ENCODE measurements at regions not wholly inside any gene's neighbourhood (a gene's known extent, or its start where the extent isn't known, plus 50 kb on each side); places are given as distances from the start of the nearest gene placed in this dataset.

- DNase-seq (ENCODE audit: low spot score), result no peak
Observed at GRCh38 chr2:2871480-2872308, 505.9 kb downstream of the EIPR1 start.

- no peak for DNase-seq (ENCODE audit: low spot score)
Observed at GRCh38 chr2:2870106-2870505, 507.5 kb downstream of the EIPR1 start.

GRCh38 chr2:2869553-2869952, 508.1 kb downstream of the EIPR1 start:
- DNase-seq (ENCODE audit: low spot score), result no peak

- DNase-seq (ENCODE audit: low spot score), result no peak
Observed at GRCh38 chr2:2868085-2868484, 509.5 kb downstream of the EIPR1 start.

DNA sequence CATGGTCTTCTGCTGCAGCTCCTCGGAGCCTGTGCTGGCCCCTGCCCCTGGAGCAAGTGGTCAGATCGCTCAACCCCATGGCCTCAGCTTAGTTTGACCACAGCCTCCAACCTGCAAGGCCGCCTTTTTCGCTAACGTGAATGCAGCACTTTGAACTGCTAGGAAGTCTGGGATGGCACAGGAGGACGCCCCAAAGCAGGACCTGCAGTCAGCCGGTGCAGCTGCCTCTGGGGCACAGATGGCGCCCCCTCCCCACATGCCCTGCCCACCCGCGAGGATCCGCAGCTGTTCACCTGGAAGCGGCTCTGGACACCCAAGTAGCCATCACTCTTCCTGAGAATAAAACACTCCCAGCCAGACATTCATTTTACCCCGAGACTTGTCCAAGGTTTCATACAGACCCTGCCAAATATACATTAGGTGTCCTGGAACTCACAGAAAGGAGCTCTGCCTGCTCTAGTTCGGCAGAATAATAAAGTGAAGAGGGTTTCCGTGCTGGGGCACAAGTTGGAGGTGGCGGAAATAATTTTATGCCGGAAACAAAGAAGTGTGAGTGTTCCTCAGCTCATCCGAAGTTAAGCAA, 510.1 kb downstream of the EIPR1 start:
- no peak for DNase-seq (ENCODE audit: low spot score)

- no peak for DNase-seq (ENCODE audit: low spot score)
Observed at GRCh38 chr2:2866459-2866858, 511.2 kb downstream of the EIPR1 start.

DNA sequence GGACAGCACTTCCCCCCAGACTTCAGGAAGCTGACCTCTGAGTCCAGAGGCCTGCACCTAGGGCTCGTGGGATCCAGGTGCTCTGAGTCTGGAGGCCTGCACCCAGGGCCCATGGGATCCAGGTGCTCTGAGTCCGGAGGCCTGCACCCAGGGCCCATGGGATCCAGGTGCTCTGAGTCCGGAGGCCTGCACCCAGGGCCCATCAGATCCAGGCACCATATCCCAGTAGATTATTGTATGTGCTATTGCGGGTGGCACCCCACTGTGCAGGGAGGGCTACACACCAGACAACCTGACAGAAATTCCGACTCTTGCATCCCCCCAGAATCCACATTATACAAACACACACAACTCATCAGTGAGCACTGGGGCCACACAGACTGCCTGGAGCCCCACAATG, 515.2 kb downstream of the EIPR1 start:
- DNase-seq (ENCODE audit: low spot score), result no peak

DNA sequence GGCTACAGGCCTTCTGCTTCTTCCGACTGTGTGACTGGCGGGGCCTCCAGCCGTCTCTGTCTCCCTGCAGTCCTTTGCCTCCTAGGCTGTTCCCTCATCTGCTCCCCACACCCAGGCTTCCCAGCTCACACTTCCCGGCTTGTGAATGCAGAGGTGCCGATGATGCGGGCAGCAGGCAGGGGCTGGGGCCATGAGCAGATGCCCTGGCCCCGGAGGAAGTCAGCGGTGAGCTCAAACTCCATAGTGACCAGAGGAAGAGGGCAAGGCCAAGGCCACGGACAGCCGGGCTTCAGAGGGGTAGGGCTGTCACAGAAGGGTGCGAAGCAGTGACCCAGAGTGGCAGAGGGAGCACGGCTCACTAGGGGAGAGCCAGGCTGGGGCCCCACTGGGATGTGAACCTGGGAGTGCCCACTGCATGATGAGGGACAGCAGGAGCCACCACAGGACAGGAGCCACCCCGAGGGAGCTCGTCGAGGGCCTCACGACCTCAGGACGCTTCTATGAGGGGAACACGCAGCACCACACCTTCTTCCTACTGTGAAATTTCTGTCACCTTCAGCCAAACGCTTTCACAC, 515.9 kb downstream of the EIPR1 start:
- DNase-seq (ENCODE audit: low spot score), result no peak

- DNase-seq (ENCODE audit: low spot score), result no peak
Observed at GRCh38 chr2:2860589-2861300, 516.9 kb downstream of the EIPR1 start.

DNA sequence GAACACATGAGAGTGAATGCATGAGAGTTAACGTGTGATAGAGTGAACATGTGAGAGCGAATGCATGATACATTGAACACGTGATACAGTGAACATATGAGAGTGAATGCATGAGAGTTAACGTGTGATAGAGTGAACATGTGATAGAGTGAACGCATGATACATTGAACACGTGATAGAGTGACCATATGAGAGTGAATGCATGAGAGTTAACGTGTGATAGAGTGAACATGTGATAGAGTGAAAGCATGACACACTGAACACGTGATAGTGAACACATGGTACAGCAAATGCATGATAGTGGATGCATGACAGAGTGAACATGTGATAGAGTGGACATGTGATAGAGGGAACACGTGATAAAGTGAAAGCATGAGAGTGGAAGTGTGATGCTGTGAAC, 517.9 kb downstream of the EIPR1 start:
- no peak for DNase-seq (ENCODE audit: low spot score)

GRCh38 chr2:2859164-2859563, 518.5 kb downstream of the EIPR1 start:
- no peak for DNase-seq (ENCODE audit: low spot score)

- DNase-seq (ENCODE audit: low spot score), result no peak
Observed at GRCh38 chr2:2856723-2857415, 520.7 kb downstream of the EIPR1 start.

GRCh38 chr2:2855297-2855696, 522.3 kb downstream of the EIPR1 start:
- DNase-seq (ENCODE audit: low spot score), result no peak

- no peak for DNase-seq (ENCODE audit: low spot score)
Observed at GRCh38 chr2:2853346-2853745, 522.3 kb upstream of the MYT1L start.

DNA sequence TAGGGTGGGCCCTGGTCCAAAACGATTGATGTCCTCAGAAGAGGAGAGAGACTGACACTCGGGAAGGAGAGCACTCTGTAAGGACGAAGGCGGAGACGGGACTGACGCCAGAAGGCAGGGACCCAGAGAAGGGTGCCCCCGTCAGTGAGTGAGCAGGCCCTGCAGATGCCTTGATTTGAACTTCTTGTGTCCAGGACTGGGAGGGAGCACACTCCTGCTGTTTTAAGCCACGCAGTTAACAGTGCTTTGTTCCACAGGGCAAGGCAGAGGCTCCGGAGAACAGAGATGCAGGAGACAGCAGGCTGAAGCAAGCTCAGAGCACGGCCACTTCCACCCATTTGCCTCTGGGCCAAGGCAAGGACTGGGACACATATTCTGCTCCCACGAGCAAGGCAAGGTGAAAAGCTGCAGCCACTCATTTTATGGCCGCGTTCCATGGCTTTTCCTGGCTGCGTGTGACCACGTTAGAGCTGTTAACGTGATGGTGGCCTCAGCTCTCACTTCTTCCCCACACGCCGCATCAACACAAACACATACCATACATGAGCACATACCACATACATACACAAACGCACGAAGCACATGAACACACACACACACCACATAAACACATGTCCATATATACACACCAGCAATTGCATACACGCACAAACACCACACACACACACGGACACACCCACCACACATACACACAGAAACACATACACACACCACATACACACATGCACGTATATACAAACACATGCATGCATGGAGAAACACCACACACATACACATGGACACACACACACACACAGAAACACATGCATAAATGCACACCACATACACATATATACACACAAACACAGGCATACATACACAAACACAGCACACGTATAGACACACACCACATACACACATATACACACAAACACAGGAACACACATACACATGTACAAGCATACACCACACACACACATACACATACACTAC, 521.0 kb upstream of the MYT1L start:
- no peak for DNase-seq (ENCODE audit: low spot score)

DNA sequence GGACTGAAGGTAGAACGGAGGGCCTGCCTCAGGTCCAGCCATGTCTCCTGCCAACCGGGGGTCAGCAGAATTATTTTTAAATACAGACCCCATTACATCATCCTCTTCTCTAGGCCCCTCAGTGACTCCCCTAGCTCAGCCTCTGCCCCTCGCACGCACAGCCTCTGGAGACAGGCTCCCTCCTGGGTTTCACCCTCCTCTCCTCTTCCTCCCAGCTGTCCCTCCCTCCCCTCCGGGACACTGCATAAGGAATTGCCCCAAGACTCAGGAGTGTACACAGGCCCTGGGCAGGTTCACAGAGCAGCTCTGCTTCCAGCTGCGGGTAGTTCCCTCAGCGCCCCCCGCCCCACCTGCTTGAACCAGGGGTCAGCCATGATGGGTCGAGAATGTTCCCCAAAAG, 520.2 kb upstream of the MYT1L start:
- no peak for DNase-seq (ENCODE audit: low spot score)

DNA sequence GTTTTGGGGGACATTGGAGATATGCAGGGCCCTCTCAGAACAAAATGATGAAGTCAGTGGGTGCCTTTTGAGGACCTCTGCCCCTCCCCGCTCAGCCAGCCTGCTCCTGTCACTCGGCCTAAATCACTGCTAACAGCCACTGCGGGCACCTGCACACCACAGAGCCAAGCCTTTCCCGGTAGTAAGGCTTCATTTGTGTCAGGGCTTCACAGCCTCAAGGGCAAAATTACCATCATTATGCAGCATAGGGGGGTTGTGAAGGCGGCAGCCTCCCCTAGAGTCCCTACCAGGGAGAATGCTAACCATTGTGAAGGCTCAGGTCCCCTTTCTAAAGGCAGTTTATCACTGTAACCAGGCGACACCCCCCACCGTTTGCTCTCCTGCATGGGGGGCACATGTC, 519.8 kb upstream of the MYT1L start:
- DNase-seq (ENCODE audit: low spot score), result no peak

GRCh38 chr2:2850218-2850755, 519.2 kb upstream of the MYT1L start:
- DNase-seq (ENCODE audit: low spot score), result no peak

- DNase-seq (ENCODE audit: low spot score), result no peak
Observed at GRCh38 chr2:2849464-2850217, 518.6 kb upstream of the MYT1L start.

Measured in CD4-positive, alpha-beta T cell treated with Interleukin-2 at 100 ng/mL for 4 hours (primary cell).